ENCODE measurements at regions not wholly inside any gene's neighbourhood (a gene's known extent, or its start where the extent isn't known, plus 50 kb on each side); places are given as distances from the start of the nearest gene placed in this dataset.

- Histone ChIP-seq H3K79me2 (replicated peaks; ENCODE audit: insufficient read depth) (no peaks in the 10 kb centered on the region), H3K4me2 (no peak overlapping the region), H3K4me3 (no peak overlapping the region), H2AFZ (no peak overlapping the region), H3K27me3 (ENCODE audit: insufficient read depth) (no peaks in the 10 kb centered on the region), H4K20me1 (replicated peaks; ENCODE audit: insufficient read depth) (no peaks in the 10 kb centered on the region), H3K4me1 (ENCODE audit: insufficient read depth) (no peaks in the 10 kb centered on the region), H3F3A (replicated peaks; ENCODE audit: low read depth) (no peaks in the 10 kb centered on the region), H3K9me2 (ENCODE audit: insufficient read depth) (peaks cover 9% of the 10 kb centered on the region), H3K27ac (ENCODE audit: low read depth) (no peak overlapping the region), H3K36me3 (ENCODE audit: insufficient read depth) (no peaks in the 10 kb centered on the region)
- H3K27ac Mint-ChIP-seq = no peak overlapping the region
- peaks cover 3% of the 10 kb centered on the region; the same call in 1 of the 3 replicates for H3K4me1 Mint-ChIP-seq
- H3K36me3 Mint-ChIP-seq (ENCODE audit: low read depth) = no peaks in the 10 kb centered on the region
- H3K27me3 Mint-ChIP-seq (ENCODE audit: insufficient read depth, low read depth, poor library complexity) = peaks cover 6% of the 10 kb centered on the region
- no peak overlapping the region for H3K4me3 Mint-ChIP-seq
- 0 out of 3 replicates have a peak, but pooled peaks cover 2% of the 10 kb centered on the region for H3K9me3 Mint-ChIP-seq
- TF ChIP-seq CREB1 (CRISPR knock-in tag; IDR thresholded peaks at IDR 0.05; ENCODE audit: low read depth) = no peak
- no peak for TF ChIP-seq STAT1 (IDR thresholded peaks at IDR 0.05; ENCODE audit: unreplicated experiment)
- no peak for TF ChIP-seq EZH2phosphoT487 (IDR thresholded peaks at IDR 0.05; ENCODE audit: unreplicated experiment)
- no peak for TF ChIP-seq REST (IDR thresholded peaks at IDR 0.05; ENCODE audit: unreplicated experiment)
- DNase-seq (ENCODE audit: low spot score) = no peak
- no peak for ATAC-seq
These were observed 58.6 kb upstream of the DCTD start for GRCh38 chr4:182975806-182976205.

- Histone ChIP-seq H3K4me2 (no peak overlapping the region), H3K4me1 (ENCODE audit: insufficient read depth) (peaks cover 8% of the 10 kb centered on the region; the same call in 1 of the 2 replicates), H3F3A (replicated peaks; ENCODE audit: low read depth) (no peaks in the 10 kb centered on the region), H3K4me3 (no peak overlapping the region), H3K9me2 (ENCODE audit: insufficient read depth) (peaks cover 9% of the 10 kb centered on the region), H3K27me3 (ENCODE audit: insufficient read depth) (no peaks in the 10 kb centered on the region), H2AFZ (peak overlapping the region; percentile 98), H3K79me2 (replicated peaks; ENCODE audit: insufficient read depth) (no peaks in the 10 kb centered on the region), H3K36me3 (ENCODE audit: insufficient read depth) (no peaks in the 10 kb centered on the region), H3K27ac (ENCODE audit: low read depth) (no peak overlapping the region), H4K20me1 (replicated peaks; ENCODE audit: insufficient read depth) (no peaks in the 10 kb centered on the region)
- DNase-seq (ENCODE audit: low spot score) (peak; percentile 19), ATAC-seq (no peak)
- no peak overlapping the region for H3K27ac Mint-ChIP-seq
- peaks cover 13% of the 10 kb centered on the region; the same call in 2 of the 3 replicates for H3K4me1 Mint-ChIP-seq
- peaks cover 5% of the 10 kb centered on the region for H3K27me3 Mint-ChIP-seq (ENCODE audit: insufficient read depth, low read depth, poor library complexity)
- no peak overlapping the region for H3K4me3 Mint-ChIP-seq
- H3K36me3 Mint-ChIP-seq (ENCODE audit: low read depth) = no peaks in the 10 kb centered on the region
- 0 out of 3 replicates have a peak, but pooled peaks cover 2% of the 10 kb centered on the region for H3K9me3 Mint-ChIP-seq
- TF ChIP-seq ETS1 (IDR thresholded peaks at IDR 0.05) = no peak
- TF ChIP-seq EZH2 (IDR thresholded peaks at IDR 0.05; ENCODE audit: low read depth, unreplicated experiment) = no peak
- TF ChIP-seq ZNF462 (CRISPR knock-in tag; IDR thresholded peaks at IDR 0.05) = no peak
- TF ChIP-seq STAT1 (IDR thresholded peaks at IDR 0.05; ENCODE audit: unreplicated experiment) = no peak
- TF ChIP-seq CTCF (conservative IDR thresholded peaks at IDR 0.05; ENCODE audit: low read depth in 2 of 2) = no peak
- no peak for TF ChIP-seq EZH2phosphoT487 (IDR thresholded peaks at IDR 0.05; ENCODE audit: unreplicated experiment)
- no peak for TF ChIP-seq CREB1 (CRISPR knock-in tag; IDR thresholded peaks at IDR 0.05; ENCODE audit: low read depth)
These were observed 56.8 kb upstream of the DCTD start for GRCh38 chr4:182973941-182974340.
